HUES6 (cell line): ENCODE measurements at regions not wholly inside any gene's neighbourhood (a gene's known extent, or its start where the extent isn't known, plus 50 kb on each side); places are given as distances from the start of the nearest gene placed in this dataset.

ENCODE experiments used
- H3K27ac ChIP-seq: 2 replicates; pipeline ENCODE4 v1.7.0; 2013; ENCODE audit warnings: low read depth, mild to moderate bottlenecking, low read length, inconsistent platforms
- H3K27me3 ChIP-seq: 2 replicates; pipeline ENCODE4 v1.6.1; 2013; ENCODE audit warnings: low read length; ENCODE audit not compliant: control insufficient read depth, insufficient read depth
- H3K36me3 ChIP-seq: 2 replicates; pipeline ENCODE4 v1.6.1; 2013; ENCODE audit warnings: low read length; ENCODE audit not compliant: control insufficient read depth, insufficient read depth
- H3K4me1 ChIP-seq: 2 replicates; pipeline ENCODE4 v1.6.1; 2013; ENCODE audit warnings: low read length; ENCODE audit not compliant: control insufficient read depth, insufficient read depth
- H3K4me3 ChIP-seq: 2 replicates; pipeline ENCODE4 v1.5.1; 2013; ENCODE audit warnings: low read depth, low read length
- H3K9ac ChIP-seq: one replicate; pipeline ENCODE4 v1.6.1; 2013; ENCODE audit warnings: mild to moderate bottlenecking, low read length
- H3K9me3 ChIP-seq: 2 replicates; pipeline ENCODE4 v1.6.1; 2013; ENCODE audit warnings: low read depth, low read length; ENCODE audit not compliant: control insufficient read depth, insufficient read depth

GRCh38 chr2:123179526-123179925 lies 845.6 kb upstream of the CNTNAP5 start:
- Histone ChIP-seq H3K9ac (no peak overlapping the region), H3K9me3 (no peaks in the 10 kb centered on the region; the same call in 1 of the 2 replicates), H3K27ac (no peak overlapping the region), H3K36me3 (no peaks in the 10 kb centered on the region), H3K4me3 (no peak overlapping the region), H3K27me3 (no peaks in the 10 kb centered on the region), H3K4me1 (peaks cover 9% of the 10 kb centered on the region; the same call in 1 of the 2 replicates)

- Histone ChIP-seq H3K9me3 (no peaks in the 10 kb centered on the region), H3K4me3 (no peak overlapping the region), H3K27me3 (no peaks in the 10 kb centered on the region), H3K36me3 (no peaks in the 10 kb centered on the region), H3K9ac (no peak overlapping the region), H3K27ac (no peak overlapping the region), H3K4me1 (no peaks in the 10 kb centered on the region)
Observed at GRCh38 chr2:123195957-123196356, 829.1 kb upstream of the CNTNAP5 start.

- Histone ChIP-seq H3K27ac (no peak overlapping the region), H3K36me3 (no peaks in the 10 kb centered on the region), H3K4me1 (no peaks in the 10 kb centered on the region), H3K9ac (no peak overlapping the region), H3K4me3 (no peak overlapping the region), H3K27me3 (no peaks in the 10 kb centered on the region), H3K9me3 (no peaks in the 10 kb centered on the region)
Observed at GRCh38 chr2:123200035-123200434, 825.1 kb upstream of the CNTNAP5 start.

GRCh38 chr2:123207245-123207644 lies 817.8 kb upstream of the CNTNAP5 start:
- Histone ChIP-seq H3K9me3 (no peaks in the 10 kb centered on the region), H3K36me3 (no peaks in the 10 kb centered on the region), H3K4me1 (no peaks in the 10 kb centered on the region), H3K9ac (no peak overlapping the region), H3K4me3 (no peak overlapping the region), H3K27me3 (no peaks in the 10 kb centered on the region), H3K27ac (no peak overlapping the region)

GRCh38 chr2:123209202-123209601 lies 815.9 kb upstream of the CNTNAP5 start:
- Histone ChIP-seq H3K9ac (no peak overlapping the region), H3K4me3 (no peak overlapping the region), H3K4me1 (no peaks in the 10 kb centered on the region), H3K27ac (no peak overlapping the region), H3K36me3 (no peaks in the 10 kb centered on the region), H3K27me3 (no peaks in the 10 kb centered on the region), H3K9me3 (no peaks in the 10 kb centered on the region)

DNA sequence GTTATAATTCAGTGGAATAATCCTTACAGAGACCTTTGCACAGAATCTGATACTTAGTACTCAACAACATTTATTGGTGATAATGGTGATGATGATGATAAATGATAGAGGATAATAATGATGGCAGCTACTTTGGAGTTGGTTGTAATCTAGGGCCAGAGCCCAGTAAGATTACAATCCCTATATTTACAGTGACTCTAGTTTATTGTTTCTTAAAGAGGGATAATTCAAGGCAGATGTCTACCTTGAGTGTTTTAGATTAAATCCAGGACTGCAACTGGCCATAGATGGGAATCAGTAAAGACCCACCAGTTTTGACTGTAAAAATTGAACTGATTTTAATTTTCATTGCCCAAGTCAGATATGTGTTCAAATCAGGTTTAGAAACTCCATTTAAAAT lies 813.9 kb upstream of the CNTNAP5 start:
- Histone ChIP-seq H3K4me3 (no peak overlapping the region), H3K27ac (no peak overlapping the region), H3K4me1 (no peaks in the 10 kb centered on the region), H3K36me3 (no peaks in the 10 kb centered on the region), H3K9me3 (no peaks in the 10 kb centered on the region), H3K27me3 (no peaks in the 10 kb centered on the region), H3K9ac (no peak overlapping the region)

- H3K4me3 ChIP-seq: no peak overlapping the region
- H3K27ac ChIP-seq: no peak overlapping the region
- no peaks in the 10 kb centered on the region for H3K4me1 ChIP-seq
- no peak overlapping the region for H3K9ac ChIP-seq
- H3K9me3 ChIP-seq: no peaks in the 10 kb centered on the region
- no peaks in the 10 kb centered on the region for H3K27me3 ChIP-seq
- H3K36me3 ChIP-seq: no peaks in the 10 kb centered on the region
Observed at GRCh38 chr2:123245156-123245555, 779.9 kb upstream of the CNTNAP5 start.

GRCh38 chr2:123258877-123259539 lies 766.1 kb upstream of the CNTNAP5 start:
- no peaks in the 10 kb centered on the region for H3K27me3 ChIP-seq
- no peak overlapping the region for H3K27ac ChIP-seq
- no peak overlapping the region for H3K9ac ChIP-seq
- no peaks in the 10 kb centered on the region for H3K4me1 ChIP-seq
- H3K9me3 ChIP-seq: peaks cover 17% of the 10 kb centered on the region
- no peak overlapping the region for H3K4me3 ChIP-seq
- H3K36me3 ChIP-seq: no peaks in the 10 kb centered on the region

GRCh38 chr2:123262856-123263255 lies 762.2 kb upstream of the CNTNAP5 start:
- no peaks in the 10 kb centered on the region for H3K4me1 ChIP-seq
- H3K36me3 ChIP-seq: no peaks in the 10 kb centered on the region
- H3K27ac ChIP-seq: no peak overlapping the region
- peaks cover 14% of the 10 kb centered on the region for H3K9me3 ChIP-seq
- H3K4me3 ChIP-seq: no peak overlapping the region
- H3K27me3 ChIP-seq: no peaks in the 10 kb centered on the region
- H3K9ac ChIP-seq: no peak overlapping the region

DNA sequence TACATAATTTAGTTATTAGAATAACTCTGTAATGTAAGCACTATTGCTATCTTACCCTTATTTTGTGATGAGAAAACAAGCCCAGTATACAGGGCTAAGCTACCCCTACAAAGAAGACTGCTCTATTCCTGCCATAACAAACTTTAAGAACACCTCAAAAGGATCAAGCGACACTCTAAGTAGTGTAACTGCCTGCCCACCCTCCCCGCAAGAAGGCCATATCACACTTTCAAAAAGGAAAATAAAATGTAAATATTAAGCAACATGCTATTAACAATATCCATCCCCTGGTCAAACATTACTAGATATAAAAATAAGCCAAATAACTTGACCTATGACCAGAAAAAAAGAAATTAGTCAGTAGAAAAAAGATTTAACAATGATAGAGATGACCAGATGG lies 741.7 kb upstream of the CNTNAP5 start:
- Histone ChIP-seq H3K9ac (no peak overlapping the region), H3K36me3 (no peaks in the 10 kb centered on the region), H3K4me3 (no peak overlapping the region), H3K27me3 (no peaks in the 10 kb centered on the region), H3K9me3 (no peaks in the 10 kb centered on the region), H3K27ac (no peak overlapping the region), H3K4me1 (no peaks in the 10 kb centered on the region)

- H3K27ac ChIP-seq: no peak overlapping the region
- H3K9ac ChIP-seq: no peak overlapping the region
- 0 out of 2 replicates have a peak, but pooled peaks cover 3% of the 10 kb centered on the region for H3K9me3 ChIP-seq
- H3K4me1 ChIP-seq: no peaks in the 10 kb centered on the region
- no peaks in the 10 kb centered on the region for H3K27me3 ChIP-seq
- no peaks in the 10 kb centered on the region for H3K36me3 ChIP-seq
- H3K4me3 ChIP-seq: no peak overlapping the region
Observed at GRCh38 chr2:123303731-123304130, 721.4 kb upstream of the CNTNAP5 start.
